ENCODE measurements at regions not wholly inside any gene's neighbourhood (a gene's known extent, or its start where the extent isn't known, plus 50 kb on each side); places are given as distances from the start of the nearest gene placed in this dataset.
"Not testable (repeated sequence)": the region's sequence is repeated elsewhere in the genome, so short reads cannot be mapped to it uniquely, and the experiment has no call there.

- H3K4me1 Mint-ChIP-seq: peaks cover 44% of the 10 kb centered on the region
- no peak overlapping the region for H3K9ac ChIP-seq (ENCODE audit: insufficient read depth, low read length, poor library complexity, severe bottlenecking)
- no peak overlapping the region for H3K4me3 Mint-ChIP-seq
- H3K27me3 Mint-ChIP-seq (ENCODE audit: low read depth in 3 of 3): peaks cover 2 to 8% (median 3%) of the 10 kb centered on the region in 3 donors
- peaks cover 44 to 48% of the 10 kb centered on the region in 2 donors for H3K4me1 ChIP-seq (ENCODE audit: control insufficient read depth in 1 of 2, insufficient read depth in 2 of 2, low read length in 2 of 2)
- H3K27me3 ChIP-seq (ENCODE audit: control insufficient read depth in 2 of 2, insufficient read depth in 2 of 2, low read length in 2 of 2): no peaks in the 10 kb centered on the region
- no peak for DNase-seq
- no peaks in the 10 kb centered on the region for H3K79me2 ChIP-seq (ENCODE audit: insufficient read depth, low read length)
- no peaks in the 10 kb centered on the region for H3K9me3 ChIP-seq (replicated peaks in 1 of 2; ENCODE audit: control insufficient read depth in 1 of 2, insufficient read depth in 1 of 2, low read length in 2 of 2)
- no peak overlapping the region for H3K4me2 ChIP-seq (replicated peaks; ENCODE audit: extremely low read depth, low read length, poor library complexity, severe bottlenecking)
- H3K36me3 Mint-ChIP-seq: peaks cover 0 to 3% of the 10 kb centered on the region in 2 donors
- intact Hi-C loops (cut with micrococcal nuclease): no loop called here
- H2AFZ ChIP-seq (ENCODE audit: insufficient read depth, low read depth, low read length, poor library complexity, severe bottlenecking): no peak overlapping the region
- no CpG with 5 or more reads among the region's 2 CpGs for WGBS (ENCODE audit: insufficient coverage)
- H3K36me3 ChIP-seq (replicated peaks in 1 of 2; ENCODE audit: control insufficient read depth in 1 of 2, insufficient read depth in 2 of 2, low read length in 2 of 2): no peaks in the 10 kb centered on the region
- H3K27ac Mint-ChIP-seq: no peak overlapping the region
- TF ChIP-seq, protein P1, sequence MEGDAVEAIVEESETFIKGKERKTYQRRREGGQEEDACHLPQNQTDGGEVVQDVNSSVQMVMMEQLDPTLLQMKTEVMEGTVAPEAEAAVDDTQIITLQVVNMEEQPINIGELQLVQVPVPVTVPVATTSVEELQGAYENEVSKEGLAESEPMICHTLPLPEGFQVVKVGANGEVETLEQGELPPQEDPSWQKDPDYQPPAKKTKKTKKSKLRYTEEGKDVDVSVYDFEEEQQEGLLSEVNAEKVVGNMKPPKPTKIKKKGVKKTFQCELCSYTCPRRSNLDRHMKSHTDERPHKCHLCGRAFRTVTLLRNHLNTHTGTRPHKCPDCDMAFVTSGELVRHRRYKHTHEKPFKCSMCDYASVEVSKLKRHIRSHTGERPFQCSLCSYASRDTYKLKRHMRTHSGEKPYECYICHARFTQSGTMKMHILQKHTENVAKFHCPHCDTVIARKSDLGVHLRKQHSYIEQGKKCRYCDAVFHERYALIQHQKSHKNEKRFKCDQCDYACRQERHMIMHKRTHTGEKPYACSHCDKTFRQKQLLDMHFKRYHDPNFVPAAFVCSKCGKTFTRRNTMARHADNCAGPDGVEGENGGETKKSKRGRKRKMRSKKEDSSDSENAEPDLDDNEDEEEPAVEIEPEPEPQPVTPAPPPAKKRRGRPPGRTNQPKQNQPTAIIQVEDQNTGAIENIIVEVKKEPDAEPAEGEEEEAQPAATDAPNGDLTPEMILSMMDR (IDR thresholded peaks at IDR 0.05): no peak
- H4K20me1 ChIP-seq (ENCODE audit: insufficient read depth, low read length): no peaks in the 10 kb centered on the region
- no peak overlapping the region for H3K27ac ChIP-seq (ENCODE audit: low read depth in 1 of 2, low read length in 2 of 2)
- H3K9me3 Mint-ChIP-seq: peaks cover 0 to 3% (median 2%) of the 10 kb centered on the region in 7 donors
- H3K4me3 ChIP-seq (replicated peaks in 1 of 3; ENCODE audit: low read depth in 2 of 3, low read length in 3 of 3): no peak overlapping the region
These were observed 58.1 kb upstream of the WDR11 start for GRCh38 chr10:120793088-120793487.

- intact Hi-C loops (cut with micrococcal nuclease): no loop called here
- DNase-seq: no peak
- Histone ChIP-seq H3K4me1 (ENCODE audit: control insufficient read depth in 1 of 2, insufficient read depth in 2 of 2, low read length in 2 of 2) (peaks cover 32 to 37% of the 10 kb centered on the region in 2 donors), H3K27me3 (ENCODE audit: control insufficient read depth in 2 of 2, insufficient read depth in 2 of 2, low read length in 2 of 2) (no peaks in the 10 kb centered on the region), H3K79me2 (ENCODE audit: insufficient read depth, low read length) (no peaks in the 10 kb centered on the region), H3K27ac (ENCODE audit: low read depth in 1 of 2, low read length in 2 of 2) (no peak overlapping the region), H4K20me1 (ENCODE audit: insufficient read depth, low read length) (no peaks in the 10 kb centered on the region), H3K9ac (ENCODE audit: insufficient read depth, low read length, poor library complexity, severe bottlenecking) (no peak overlapping the region), H3K4me2 (replicated peaks; ENCODE audit: extremely low read depth, low read length, poor library complexity, severe bottlenecking) (no peak overlapping the region), H3K36me3 (replicated peaks in 1 of 2; ENCODE audit: control insufficient read depth in 1 of 2, insufficient read depth in 2 of 2, low read length in 2 of 2) (no peaks in the 10 kb centered on the region), H3K9me3 (replicated peaks in 1 of 2; ENCODE audit: control insufficient read depth in 1 of 2, insufficient read depth in 1 of 2, low read length in 2 of 2) (no peaks in the 10 kb centered on the region), H2AFZ (ENCODE audit: insufficient read depth, low read depth, low read length, poor library complexity, severe bottlenecking) (no peak overlapping the region), H3K4me3 (replicated peaks in 1 of 3; ENCODE audit: low read depth in 2 of 3, low read length in 3 of 3) (no peak overlapping the region)
- Mint-ChIP-seq H3K4me1 (peaks cover 33% of the 10 kb centered on the region), H3K9me3 (peaks cover 0 to 6% (median 3%) of the 10 kb centered on the region in 7 donors), H3K4me3 (no peak overlapping the region), H3K27ac (no peak overlapping the region), H3K27me3 (ENCODE audit: low read depth in 3 of 3) (peaks cover 2 to 8% (median 3%) of the 10 kb centered on the region in 3 donors), H3K36me3 (peaks cover 0 to 3% of the 10 kb centered on the region in 2 donors)
- WGBS (ENCODE audit: insufficient coverage): 80% methylated on average over 2 of the region's 4 CpGs
- TF ChIP-seq, protein P1 (IDR thresholded peaks at IDR 0.05): no peak
These were observed 56.8 kb upstream of the WDR11 start for GRCh38 chr10:120794390-120794789.

DNA sequence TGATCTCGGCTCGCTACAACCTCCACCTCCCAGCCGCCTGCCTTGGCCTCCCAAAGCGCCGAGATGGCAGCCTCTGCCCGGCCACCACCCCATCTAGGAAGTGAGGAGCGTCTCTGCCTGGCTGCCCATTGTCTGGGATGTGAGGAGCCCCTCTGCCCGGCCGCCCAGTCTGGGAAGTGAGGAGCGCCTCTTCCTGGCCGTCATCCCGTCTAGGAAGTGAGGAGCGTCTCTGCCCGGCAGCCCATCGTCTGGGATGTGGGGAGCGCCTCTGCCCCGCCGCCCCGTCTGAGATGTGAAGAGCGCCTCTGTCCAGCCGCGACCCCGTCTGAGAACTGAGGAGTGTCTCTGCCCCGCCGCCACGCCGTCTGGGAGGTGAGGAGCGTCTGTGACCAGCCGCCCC lies 52.9 kb upstream of the WDR11 start:
- H3K4me3 ChIP-seq (replicated peaks in 1 of 3; ENCODE audit: low read depth in 2 of 3, low read length in 3 of 3); H3K36me3 Mint-ChIP-seq; H4K20me1 ChIP-seq (ENCODE audit: insufficient read depth, low read length); H3K4me1 ChIP-seq (ENCODE audit: control insufficient read depth in 1 of 2, insufficient read depth in 2 of 2, low read length in 2 of 2); H3K9me3 ChIP-seq (replicated peaks in 1 of 2; ENCODE audit: control insufficient read depth in 1 of 2, insufficient read depth in 1 of 2, low read length in 2 of 2); H3K27me3 ChIP-seq (ENCODE audit: control insufficient read depth in 2 of 2, insufficient read depth in 2 of 2, low read length in 2 of 2); H3K4me2 ChIP-seq (replicated peaks; ENCODE audit: extremely low read depth, low read length, poor library complexity, severe bottlenecking); H2AFZ ChIP-seq (ENCODE audit: insufficient read depth, low read depth, low read length, poor library complexity, severe bottlenecking); H3K9ac ChIP-seq (ENCODE audit: insufficient read depth, low read length, poor library complexity, severe bottlenecking); intact Hi-C loops (cut with micrococcal nuclease); H3K27ac ChIP-seq (ENCODE audit: low read depth in 1 of 2, low read length in 2 of 2); H3K27me3 Mint-ChIP-seq (ENCODE audit: low read depth in 3 of 3); H3K79me2 ChIP-seq (ENCODE audit: insufficient read depth, low read length); H3K36me3 ChIP-seq (replicated peaks in 1 of 2; ENCODE audit: control insufficient read depth in 1 of 2, insufficient read depth in 2 of 2, low read length in 2 of 2); H3K9me3 Mint-ChIP-seq; H3K4me3 Mint-ChIP-seq; H3K27ac Mint-ChIP-seq; DNase-seq; H3K4me1 Mint-ChIP-seq: not testable (repeated sequence)
- 98% methylated on average over 10 of the region's 29 CpGs for WGBS (ENCODE audit: insufficient coverage)

Data from CD14-positive monocyte (primary cell).